ENCODE measurements at regions not wholly inside any gene's neighbourhood (a gene's known extent, or its start where the extent isn't known, plus 50 kb on each side); places are given as distances from the start of the nearest gene placed in this dataset.

- DNase-seq, result peak; percentile 40
- Histone ChIP-seq H3K27ac (ENCODE audit: low read length) (no peak overlapping the region), H3K27me3 (replicated peaks; ENCODE audit: insufficient read depth, low read length) (no peaks in the 10 kb centered on the region), H3K4me3 (ENCODE audit: low read length) (no peak overlapping the region), H3K9me3 (replicated peaks; ENCODE audit: insufficient read depth, low read length) (no peaks in the 10 kb centered on the region), H3K4me2 (ENCODE audit: low read depth, low read length) (no peak overlapping the region), H3K4me1 (ENCODE audit: low read length) (no peaks in the 10 kb centered on the region), H3K9me2 (replicated peaks; ENCODE audit: insufficient read depth, low read length) (no peaks in the 10 kb centered on the region), H3K79me2 (ENCODE audit: low read length) (no peaks in the 10 kb centered on the region), H2AFZ (ENCODE audit: low read length) (no peak overlapping the region), H3K9ac (ENCODE audit: low read length) (no peak overlapping the region), H3F3A (ENCODE audit: insufficient read depth, low read length) (no peaks in the 10 kb centered on the region), H3K36me3 (replicated peaks; ENCODE audit: insufficient read depth, low read length) (no peaks in the 10 kb centered on the region), H4K20me1 (ENCODE audit: insufficient read depth, low read length) (no peaks in the 10 kb centered on the region)
- peak; percentile 46 for TF ChIP-seq CTCF (IDR thresholded peaks at IDR 0.05; ENCODE audit: low read length)
- no peak for TF ChIP-seq EZH2phosphoT487 (IDR thresholded peaks at IDR 0.05; ENCODE audit: low read length)
These were observed 120.2 kb upstream of the KCNE2 start for GRCh38 chr21:34243562-34243961.

GRCh38 chr21:34252751-34253150, 111.1 kb upstream of the KCNE2 start:
- Histone ChIP-seq H2AFZ (ENCODE audit: low read length) (no peak overlapping the region), H3K9me2 (replicated peaks; ENCODE audit: insufficient read depth, low read length) (no peaks in the 10 kb centered on the region), H3K4me2 (ENCODE audit: low read depth, low read length) (no peak overlapping the region), H3K36me3 (replicated peaks; ENCODE audit: insufficient read depth, low read length) (no peaks in the 10 kb centered on the region), H4K20me1 (ENCODE audit: insufficient read depth, low read length) (no peaks in the 10 kb centered on the region), H3K9ac (ENCODE audit: low read length) (no peak overlapping the region), H3F3A (ENCODE audit: insufficient read depth, low read length) (no peaks in the 10 kb centered on the region), H3K27ac (ENCODE audit: low read length) (no peak overlapping the region), H3K4me3 (ENCODE audit: low read length) (no peak overlapping the region), H3K9me3 (replicated peaks; ENCODE audit: insufficient read depth, low read length) (no peaks in the 10 kb centered on the region), H3K27me3 (replicated peaks; ENCODE audit: insufficient read depth, low read length) (no peaks in the 10 kb centered on the region), H3K79me2 (ENCODE audit: low read length) (no peaks in the 10 kb centered on the region), H3K4me1 (ENCODE audit: low read length) (no peaks in the 10 kb centered on the region)
- no peak for DNase-seq
- TF ChIP-seq EZH2phosphoT487 (IDR thresholded peaks at IDR 0.05; ENCODE audit: low read length) (no peak), EZH2 (optimal IDR thresholded peaks at IDR 0.05; ENCODE audit: low read depth, low read length) (no peak), CTCF (IDR thresholded peaks at IDR 0.05; ENCODE audit: low read length) (no peak)

GRCh38 chr21:34255073-34255472, 108.7 kb upstream of the KCNE2 start:
- Histone ChIP-seq H3K9me2 (replicated peaks; ENCODE audit: insufficient read depth, low read length) (no peaks in the 10 kb centered on the region), H3K4me2 (ENCODE audit: low read depth, low read length) (no peak overlapping the region), H3K4me1 (ENCODE audit: low read length) (no peaks in the 10 kb centered on the region), H3K36me3 (replicated peaks; ENCODE audit: insufficient read depth, low read length) (no peaks in the 10 kb centered on the region), H2AFZ (ENCODE audit: low read length) (no peak overlapping the region), H3K27ac (ENCODE audit: low read length) (no peak overlapping the region), H3K4me3 (ENCODE audit: low read length) (no peak overlapping the region), H4K20me1 (ENCODE audit: insufficient read depth, low read length) (no peaks in the 10 kb centered on the region), H3K27me3 (replicated peaks; ENCODE audit: insufficient read depth, low read length) (no peaks in the 10 kb centered on the region), H3F3A (ENCODE audit: insufficient read depth, low read length) (no peaks in the 10 kb centered on the region), H3K9ac (ENCODE audit: low read length) (no peak overlapping the region), H3K79me2 (ENCODE audit: low read length) (no peaks in the 10 kb centered on the region), H3K9me3 (replicated peaks; ENCODE audit: insufficient read depth, low read length) (no peaks in the 10 kb centered on the region)
- TF ChIP-seq EZH2 (optimal IDR thresholded peaks at IDR 0.05; ENCODE audit: low read depth, low read length) (no peak), CTCF (IDR thresholded peaks at IDR 0.05; ENCODE audit: low read length) (no peak), EZH2phosphoT487 (IDR thresholded peaks at IDR 0.05; ENCODE audit: low read length) (no peak)
- no peak for DNase-seq
